H1 (cell line): ENCODE measurements at regions not wholly inside any gene's neighbourhood (a gene's known extent, or its start where the extent isn't known, plus 50 kb on each side); places are given as distances from the start of the nearest gene placed in this dataset.

Source experiments
- EZH2 ChIP-seq: fragments of 200-600 bp; sonication (generic); IDR thresholded peaks from 2 replicates; pipeline ENCODE4 v1.7.1; 2012; ENCODE audit warnings: low read depth, mild to moderate bottlenecking, moderate library complexity, low read length, inconsistent platforms; ENCODE audit not compliant: severe bottlenecking
- TEAD4 ChIP-seq: IDR thresholded peaks from 2 replicates; pipeline ENCODE4 v1.6.1; 2012; ENCODE audit warnings: low read depth, low read length, inconsistent platforms, mixed read lengths
- TF ChIP-seq, protein P1 (sequence below): fragments of 300-600 bp; sonication (generic); IDR thresholded peaks from 2 replicates; pipeline ENCODE4 v1.7.1; 2012; ENCODE audit warnings: low read length, moderate library complexity, mild to moderate bottlenecking, inconsistent platforms; ENCODE audit not compliant: insufficient replicate concordance

DNA sequence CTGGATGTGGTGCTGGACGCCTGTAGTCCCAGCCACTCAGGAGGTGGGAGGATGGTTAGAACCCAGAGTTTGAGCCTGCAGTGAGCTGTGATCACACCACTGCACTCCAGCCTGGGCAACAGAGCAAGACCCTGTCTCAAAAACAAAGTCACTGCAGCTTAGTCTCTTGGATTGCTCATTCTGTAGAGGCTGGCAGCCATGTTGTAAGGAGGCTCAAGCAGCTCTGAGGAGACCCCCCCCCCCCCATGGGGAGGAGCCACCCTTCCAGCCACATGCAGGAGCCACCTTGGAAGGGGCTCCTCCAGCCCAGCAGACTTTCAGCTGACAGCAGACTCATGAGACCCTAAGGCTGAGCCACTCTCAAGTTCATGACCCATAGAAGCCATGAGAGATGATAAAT, 68.4 kb downstream of the FOXL3 start (continued):
- TF ChIP-seq, protein P1, sequence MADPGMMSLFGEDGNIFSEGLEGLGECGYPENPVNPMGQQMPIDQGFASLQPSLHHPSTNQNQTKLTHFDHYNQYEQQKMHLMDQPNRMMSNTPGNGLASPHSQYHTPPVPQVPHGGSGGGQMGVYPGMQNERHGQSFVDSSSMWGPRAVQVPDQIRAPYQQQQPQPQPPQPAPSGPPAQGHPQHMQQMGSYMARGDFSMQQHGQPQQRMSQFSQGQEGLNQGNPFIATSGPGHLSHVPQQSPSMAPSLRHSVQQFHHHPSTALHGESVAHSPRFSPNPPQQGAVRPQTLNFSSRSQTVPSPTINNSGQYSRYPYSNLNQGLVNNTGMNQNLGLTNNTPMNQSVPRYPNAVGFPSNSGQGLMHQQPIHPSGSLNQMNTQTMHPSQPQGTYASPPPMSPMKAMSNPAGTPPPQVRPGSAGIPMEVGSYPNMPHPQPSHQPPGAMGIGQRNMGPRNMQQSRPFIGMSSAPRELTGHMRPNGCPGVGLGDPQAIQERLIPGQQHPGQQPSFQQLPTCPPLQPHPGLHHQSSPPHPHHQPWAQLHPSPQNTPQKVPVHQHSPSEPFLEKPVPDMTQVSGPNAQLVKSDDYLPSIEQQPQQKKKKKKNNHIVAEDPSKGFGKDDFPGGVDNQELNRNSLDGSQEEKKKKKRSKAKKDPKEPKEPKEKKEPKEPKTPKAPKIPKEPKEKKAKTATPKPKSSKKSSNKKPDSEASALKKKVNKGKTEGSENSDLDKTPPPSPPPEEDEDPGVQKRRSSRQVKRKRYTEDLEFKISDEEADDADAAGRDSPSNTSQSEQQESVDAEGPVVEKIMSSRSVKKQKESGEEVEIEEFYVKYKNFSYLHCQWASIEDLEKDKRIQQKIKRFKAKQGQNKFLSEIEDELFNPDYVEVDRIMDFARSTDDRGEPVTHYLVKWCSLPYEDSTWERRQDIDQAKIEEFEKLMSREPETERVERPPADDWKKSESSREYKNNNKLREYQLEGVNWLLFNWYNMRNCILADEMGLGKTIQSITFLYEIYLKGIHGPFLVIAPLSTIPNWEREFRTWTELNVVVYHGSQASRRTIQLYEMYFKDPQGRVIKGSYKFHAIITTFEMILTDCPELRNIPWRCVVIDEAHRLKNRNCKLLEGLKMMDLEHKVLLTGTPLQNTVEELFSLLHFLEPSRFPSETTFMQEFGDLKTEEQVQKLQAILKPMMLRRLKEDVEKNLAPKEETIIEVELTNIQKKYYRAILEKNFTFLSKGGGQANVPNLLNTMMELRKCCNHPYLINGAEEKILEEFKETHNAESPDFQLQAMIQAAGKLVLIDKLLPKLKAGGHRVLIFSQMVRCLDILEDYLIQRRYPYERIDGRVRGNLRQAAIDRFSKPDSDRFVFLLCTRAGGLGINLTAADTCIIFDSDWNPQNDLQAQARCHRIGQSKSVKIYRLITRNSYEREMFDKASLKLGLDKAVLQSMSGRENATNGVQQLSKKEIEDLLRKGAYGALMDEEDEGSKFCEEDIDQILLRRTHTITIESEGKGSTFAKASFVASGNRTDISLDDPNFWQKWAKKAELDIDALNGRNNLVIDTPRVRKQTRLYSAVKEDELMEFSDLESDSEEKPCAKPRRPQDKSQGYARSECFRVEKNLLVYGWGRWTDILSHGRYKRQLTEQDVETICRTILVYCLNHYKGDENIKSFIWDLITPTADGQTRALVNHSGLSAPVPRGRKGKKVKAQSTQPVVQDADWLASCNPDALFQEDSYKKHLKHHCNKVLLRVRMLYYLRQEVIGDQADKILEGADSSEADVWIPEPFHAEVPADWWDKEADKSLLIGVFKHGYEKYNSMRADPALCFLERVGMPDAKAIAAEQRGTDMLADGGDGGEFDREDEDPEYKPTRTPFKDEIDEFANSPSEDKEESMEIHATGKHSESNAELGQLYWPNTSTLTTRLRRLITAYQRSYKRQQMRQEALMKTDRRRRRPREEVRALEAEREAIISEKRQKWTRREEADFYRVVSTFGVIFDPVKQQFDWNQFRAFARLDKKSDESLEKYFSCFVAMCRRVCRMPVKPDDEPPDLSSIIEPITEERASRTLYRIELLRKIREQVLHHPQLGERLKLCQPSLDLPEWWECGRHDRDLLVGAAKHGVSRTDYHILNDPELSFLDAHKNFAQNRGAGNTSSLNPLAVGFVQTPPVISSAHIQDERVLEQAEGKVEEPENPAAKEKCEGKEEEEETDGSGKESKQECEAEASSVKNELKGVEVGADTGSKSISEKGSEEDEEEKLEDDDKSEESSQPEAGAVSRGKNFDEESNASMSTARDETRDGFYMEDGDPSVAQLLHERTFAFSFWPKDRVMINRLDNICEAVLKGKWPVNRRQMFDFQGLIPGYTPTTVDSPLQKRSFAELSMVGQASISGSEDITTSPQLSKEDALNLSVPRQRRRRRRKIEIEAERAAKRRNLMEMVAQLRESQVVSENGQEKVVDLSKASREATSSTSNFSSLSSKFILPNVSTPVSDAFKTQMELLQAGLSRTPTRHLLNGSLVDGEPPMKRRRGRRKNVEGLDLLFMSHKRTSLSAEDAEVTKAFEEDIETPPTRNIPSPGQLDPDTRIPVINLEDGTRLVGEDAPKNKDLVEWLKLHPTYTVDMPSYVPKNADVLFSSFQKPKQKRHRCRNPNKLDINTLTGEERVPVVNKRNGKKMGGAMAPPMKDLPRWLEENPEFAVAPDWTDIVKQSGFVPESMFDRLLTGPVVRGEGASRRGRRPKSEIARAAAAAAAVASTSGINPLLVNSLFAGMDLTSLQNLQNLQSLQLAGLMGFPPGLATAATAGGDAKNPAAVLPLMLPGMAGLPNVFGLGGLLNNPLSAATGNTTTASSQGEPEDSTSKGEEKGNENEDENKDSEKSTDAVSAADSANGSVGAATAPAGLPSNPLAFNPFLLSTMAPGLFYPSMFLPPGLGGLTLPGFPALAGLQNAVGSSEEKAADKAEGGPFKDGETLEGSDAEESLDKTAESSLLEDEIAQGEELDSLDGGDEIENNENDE, result no peak
- TF ChIP-seq TEAD4 (no peak), EZH2 (no peak)
